SK-N-SH (cell line): ENCODE measurements at regions not wholly inside any gene's neighbourhood (a gene's known extent, or its start where the extent isn't known, plus 50 kb on each side); places are given as distances from the start of the nearest gene placed in this dataset.

Experiments used
- CTCF ChIP-seq: fragments of 200-600 bp; sonication (generic); IDR thresholded peaks from 2 replicates; pipeline ENCODE4 v1.6.1; 2017; ENCODE audit warnings: antibody characterized with exemption, mild to moderate bottlenecking, moderate library complexity
- EZH2phosphoT487 ChIP-seq: fragments of 200-600 bp; sonication (generic); IDR thresholded peaks from 2 replicates; pipeline ENCODE4 v1.6.1; 2017; ENCODE audit warnings: low read depth, mixed run types, mild to moderate bottlenecking, antibody characterized with exemption, moderate library complexity, borderline replicate concordance
- MXI1 ChIP-seq: IDR thresholded peaks from 2 replicates; pipeline ENCODE4 v1.6.1; 2012; ENCODE audit warnings: mild to moderate bottlenecking, low read depth, low read length, improper control_type of control experiment
- RCOR1 ChIP-seq: fragments of 150-350 bp; IDR thresholded peaks from 2 replicates; pipeline ENCODE4 v1.6.1; 2017; ENCODE audit warnings: antibody characterized with exemption, low read length
- REST ChIP-seq: IDR thresholded peaks from 2 replicates; pipeline ENCODE4 v1.6.1; 2012; ENCODE audit warnings: mild to moderate bottlenecking, low read depth, low read length, moderate library complexity
- RFX5 ChIP-seq: IDR thresholded peaks from 2 replicates; pipeline ENCODE4 v1.6.1; 2012; ENCODE audit warnings: mild to moderate bottlenecking, improper control_type of control experiment, low read length
- TAF1 ChIP-seq: IDR thresholded peaks from 2 replicates; pipeline ENCODE4 v1.6.1; 2012; ENCODE audit warnings: low read depth, mild to moderate bottlenecking, low read length, moderate library complexity, borderline replicate concordance
- TCF12 ChIP-seq: IDR thresholded peaks from 2 replicates; pipeline ENCODE4 v1.4.0; 2012

- no peak for TF ChIP-seq RFX5
- TF ChIP-seq RCOR1: no peak
- no peak for TF ChIP-seq CTCF
- TF ChIP-seq EZH2phosphoT487: no peak
- TF ChIP-seq TCF12: no peak
- TF ChIP-seq REST: no peak
- TF ChIP-seq TAF1: no peak
- TF ChIP-seq MXI1: no peak
Measured at GRCh38 chr7:106420736-106421135, 136.0 kb upstream of the NAMPT start.
